ENCODE measurements at regions not wholly inside any gene's neighbourhood (a gene's known extent, or its start where the extent isn't known, plus 50 kb on each side); places are given as distances from the start of the nearest gene placed in this dataset.

DNA sequence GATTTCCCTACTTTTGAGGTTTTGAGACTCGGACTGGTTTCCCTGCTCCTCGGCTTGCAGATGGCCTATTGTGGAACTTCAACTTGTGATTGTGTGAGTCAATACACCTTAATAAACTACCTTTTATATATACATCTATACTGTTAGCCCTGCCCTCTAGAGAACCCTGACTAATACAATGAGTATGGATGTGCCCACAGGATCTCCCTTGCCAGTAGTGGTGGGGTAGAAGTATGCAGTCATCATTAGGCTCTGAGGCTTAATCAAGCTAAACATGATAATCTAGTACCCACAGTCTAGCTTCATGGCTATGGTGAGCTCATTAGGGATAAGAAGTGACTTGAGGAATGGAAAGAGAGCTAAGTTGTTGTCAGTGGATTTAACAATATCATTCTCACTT lies 412.8 kb upstream of the PTGER4 start:
- Histone ChIP-seq H3K9me3 (no peaks in the 10 kb centered on the region), H3K27me3 (no peaks in the 10 kb centered on the region), H3K36me3 (no peaks in the 10 kb centered on the region), H3K4me1 (no peaks in the 10 kb centered on the region), H3K27ac (no peak overlapping the region), H3K4me3 (no peak overlapping the region)
- TF ChIP-seq POLR2A (IDR thresholded peaks at IDR 0.05) = no peak
- TF ChIP-seq POLR2AphosphoS5 (IDR thresholded peaks at IDR 0.05) = no peak
- TF ChIP-seq EP300 (IDR thresholded peaks at IDR 0.05) = no peak
- TF ChIP-seq, protein P1, sequence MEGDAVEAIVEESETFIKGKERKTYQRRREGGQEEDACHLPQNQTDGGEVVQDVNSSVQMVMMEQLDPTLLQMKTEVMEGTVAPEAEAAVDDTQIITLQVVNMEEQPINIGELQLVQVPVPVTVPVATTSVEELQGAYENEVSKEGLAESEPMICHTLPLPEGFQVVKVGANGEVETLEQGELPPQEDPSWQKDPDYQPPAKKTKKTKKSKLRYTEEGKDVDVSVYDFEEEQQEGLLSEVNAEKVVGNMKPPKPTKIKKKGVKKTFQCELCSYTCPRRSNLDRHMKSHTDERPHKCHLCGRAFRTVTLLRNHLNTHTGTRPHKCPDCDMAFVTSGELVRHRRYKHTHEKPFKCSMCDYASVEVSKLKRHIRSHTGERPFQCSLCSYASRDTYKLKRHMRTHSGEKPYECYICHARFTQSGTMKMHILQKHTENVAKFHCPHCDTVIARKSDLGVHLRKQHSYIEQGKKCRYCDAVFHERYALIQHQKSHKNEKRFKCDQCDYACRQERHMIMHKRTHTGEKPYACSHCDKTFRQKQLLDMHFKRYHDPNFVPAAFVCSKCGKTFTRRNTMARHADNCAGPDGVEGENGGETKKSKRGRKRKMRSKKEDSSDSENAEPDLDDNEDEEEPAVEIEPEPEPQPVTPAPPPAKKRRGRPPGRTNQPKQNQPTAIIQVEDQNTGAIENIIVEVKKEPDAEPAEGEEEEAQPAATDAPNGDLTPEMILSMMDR (IDR thresholded peaks at IDR 0.05) = no peak
- no peak for DNase-seq
- intact Hi-C loops (cut with DNase I) = no loop called here
- WGBS, 2 donors = 95 to 97% methylated on average over 2 of the region's 2 CpGs

DNA sequence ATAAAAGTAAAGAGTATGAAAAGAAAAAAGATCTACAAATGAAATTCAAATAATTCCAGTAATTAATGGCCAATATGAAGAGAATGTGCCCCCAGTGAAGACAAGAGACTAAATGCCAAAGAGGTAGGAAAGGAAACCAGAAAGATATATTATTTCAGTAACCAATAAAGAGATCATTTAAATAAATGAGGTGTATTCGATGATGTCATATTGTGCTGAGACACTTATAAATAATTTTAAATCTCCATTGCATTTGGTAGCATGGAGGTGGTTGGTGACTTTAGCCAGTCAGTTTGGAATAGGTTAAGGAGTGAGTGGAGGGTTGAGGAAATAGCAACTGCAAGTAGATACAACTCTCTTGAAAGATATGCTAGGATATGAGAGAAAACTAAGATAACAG lies 417.7 kb upstream of the PTGER4 start:
- no peaks in the 10 kb centered on the region for H3K9me3 ChIP-seq
- no peak for DNase-seq
- no peaks in the 10 kb centered on the region for H3K27me3 ChIP-seq
- intact Hi-C loops (cut with DNase I) = no loop called here
- 96 to 100% methylated on average over 1 of the region's 1 CpG for WGBS, 2 donors
- H3K36me3 ChIP-seq = no peaks in the 10 kb centered on the region
- no peak overlapping the region for H3K27ac ChIP-seq
- no peaks in the 10 kb centered on the region for H3K4me1 ChIP-seq
- TF ChIP-seq EP300 (IDR thresholded peaks at IDR 0.05) = no peak
- TF ChIP-seq POLR2AphosphoS5 (IDR thresholded peaks at IDR 0.05) = no peak
- H3K4me3 ChIP-seq = no peak overlapping the region

DNA sequence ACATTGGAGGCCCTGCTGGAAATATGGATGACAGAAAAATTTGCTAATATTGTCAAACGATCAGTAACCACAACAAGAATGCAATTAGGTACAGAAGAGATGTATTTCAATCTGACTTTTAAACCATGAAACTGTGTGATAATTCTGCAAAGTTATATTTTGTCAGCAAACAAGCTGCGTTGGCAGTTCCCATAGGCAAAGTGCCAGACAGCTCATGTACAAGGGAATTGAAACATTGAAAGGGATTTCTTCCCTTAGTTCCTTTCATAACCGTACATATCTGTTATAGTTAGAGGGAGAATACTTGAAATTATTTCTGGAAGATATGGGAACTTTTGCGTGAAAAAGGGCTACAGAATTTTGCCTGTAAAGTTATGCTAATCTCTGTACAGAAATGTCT lies 419.4 kb upstream of the PTGER4 start:
- 43 to 74% methylated on average over 4 of the region's 4 CpGs for WGBS, 2 donors

DNA sequence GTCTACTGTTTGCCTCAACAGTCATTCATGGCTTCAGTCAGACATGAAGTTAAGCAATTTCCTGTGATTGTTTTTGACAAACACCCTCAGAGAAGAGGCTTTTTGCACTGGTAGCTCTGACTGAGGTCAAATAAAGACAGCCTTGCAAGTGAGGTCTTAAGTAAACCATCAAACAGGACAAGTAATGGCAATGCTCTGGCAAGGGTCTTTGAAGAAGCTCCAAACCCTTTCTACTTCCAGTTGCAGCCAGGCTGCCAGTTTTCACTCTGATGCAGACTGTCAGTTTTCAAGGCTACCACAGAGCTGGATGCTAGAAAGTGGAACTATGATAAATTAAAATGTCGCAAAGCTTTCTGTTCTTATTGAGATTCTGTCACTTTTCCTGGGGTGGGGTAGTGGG lies 421.5 kb upstream of the PTGER4 start:
- Histone ChIP-seq H3K4me3 (no peak overlapping the region), H3K27me3 (no peaks in the 10 kb centered on the region), H3K9me3 (no peaks in the 10 kb centered on the region), H3K4me1 (no peaks in the 10 kb centered on the region), H3K27ac (no peak overlapping the region), H3K36me3 (no peaks in the 10 kb centered on the region)
- intact Hi-C loops (cut with DNase I) = no loop called here
- 82 to 93% methylated on average over 1 of the region's 1 CpG for WGBS, 2 donors
- no peak for DNase-seq
- TF ChIP-seq POLR2A (IDR thresholded peaks at IDR 0.05) = no peak
- TF ChIP-seq, protein P1 (IDR thresholded peaks at IDR 0.05) = no peak
- TF ChIP-seq POLR2AphosphoS5 (IDR thresholded peaks at IDR 0.05) = no peak
- no peak for TF ChIP-seq EP300 (IDR thresholded peaks at IDR 0.05)

More for the DNA sequence above, 419.4 kb upstream of the PTGER4 start:
- no peak overlapping the region for H3K4me3 ChIP-seq
- no peaks in the 10 kb centered on the region for H3K9me3 ChIP-seq
- no peak for DNase-seq
- intact Hi-C loops (cut with DNase I) = no loop called here
- no peaks in the 10 kb centered on the region for H3K4me1 ChIP-seq
- no peaks in the 10 kb centered on the region for H3K36me3 ChIP-seq
- H3K27me3 ChIP-seq = no peaks in the 10 kb centered on the region
- H3K27ac ChIP-seq = no peak overlapping the region
- TF ChIP-seq EP300 (IDR thresholded peaks at IDR 0.05) (no peak), POLR2A (IDR thresholded peaks at IDR 0.05) (no peak), POLR2AphosphoS5 (IDR thresholded peaks at IDR 0.05) (no peak)
- TF ChIP-seq, protein P1 (IDR thresholded peaks at IDR 0.05) = no peak

DNA sequence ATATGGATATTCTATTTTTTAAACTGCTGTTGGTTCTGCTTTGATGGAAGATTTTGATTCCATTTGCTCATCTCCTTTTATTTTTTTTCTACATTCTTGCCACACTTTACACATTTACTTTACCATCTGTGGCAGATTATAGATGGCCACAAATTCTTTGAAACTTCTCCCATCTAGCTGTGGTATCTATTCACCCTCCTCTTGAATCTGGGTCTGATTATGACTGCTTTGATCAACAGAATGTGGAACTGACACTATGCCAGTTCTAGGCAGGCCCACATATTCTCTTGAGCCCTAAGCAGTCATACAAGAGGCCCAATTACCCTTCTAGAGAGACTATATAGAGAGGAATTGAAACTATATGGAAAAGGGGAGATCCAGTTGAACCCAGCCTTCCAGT lies 439.0 kb upstream of the PTGER4 start:
- intact Hi-C loops (cut with DNase I) = no loop called here
- no peaks in the 10 kb centered on the region for H3K4me1 ChIP-seq
- TF ChIP-seq POLR2A (IDR thresholded peaks at IDR 0.05) = no peak
- TF ChIP-seq EP300 (IDR thresholded peaks at IDR 0.05) = no peak
- TF ChIP-seq, protein P1 (IDR thresholded peaks at IDR 0.05) = no peak
- TF ChIP-seq POLR2AphosphoS5 (IDR thresholded peaks at IDR 0.05) = no peak
- no peak overlapping the region for H3K4me3 ChIP-seq
- no peaks in the 10 kb centered on the region for H3K27me3 ChIP-seq
- no peaks in the 10 kb centered on the region for H3K36me3 ChIP-seq
- DNase-seq = no peak
- H3K9me3 ChIP-seq = peaks cover 0 to 6% (median 2%) of the 10 kb centered on the region in 4 donors
- H3K27ac ChIP-seq = no peak overlapping the region
